Ovary (tissue), 7 donors: ENCODE measurements at regions not wholly inside any gene's neighbourhood (a gene's known extent, or its start where the extent isn't known, plus 50 kb on each side); places are given as distances from the start of the nearest gene placed in this dataset.

ENCODE experiments used
- DNase-seq, 5 donors: peaks; one replicate each; pipeline ENCODE4 v3.0.0-alpha.2; 2019 to 2020
- H3K27ac ChIP-seq, 2 donors: fragments of 200-600 bp; one replicate each; pipeline versions ENCODE4 v1.5.1 to v1.8.0; 2019 to 2022
- H3K27me3 ChIP-seq: fragments of 200-600 bp; one replicate; pipeline ENCODE4 v1.8.0; 2022
- H3K36me3 ChIP-seq: fragments of 200-600 bp; sonication (generic); one replicate; pipeline ENCODE4 v1.5.1; 2019
- H3K4me1 ChIP-seq: one replicate; pipeline ENCODE4 v1.8.1; 2013; ENCODE audit warnings: mild to moderate bottlenecking, moderate library complexity; ENCODE audit not compliant: insufficient read depth
- H3K4me3 ChIP-seq: fragments of 200-600 bp; sonication (generic); one replicate; pipeline ENCODE4 v1.5.1; 2017
- H3K9me3 ChIP-seq, 2 donors: fragments of 200-600 bp in 1 of 2; sonication (generic) in 1 of 2; one replicate each; pipeline versions ENCODE4 v1.5.1 to v1.8.1; 2013 to 2019; ENCODE audit warnings: mild to moderate bottlenecking in 1 of 2, moderate library complexity in 1 of 2
- EP300 ChIP-seq: sonication (generic); formaldehyde crosslinking; IDR thresholded peaks from one replicate; pipeline ENCODE4 v1.6.1; 2017; ENCODE audit warnings: antibody characterized with exemption
- POLR2A ChIP-seq: fragments of 450-650 bp; IDR thresholded peaks from one replicate; pipeline ENCODE4 v1.6.1; 2017; ENCODE audit warnings: antibody characterized with exemption, mild to moderate bottlenecking, moderate library complexity
- WGBS, 3 donors: extraction: QIAGEN DNeasy Blood & Tissue Kit in 1 of 3; methylation state at CpG; one replicate each; pipeline versions ENCODE4 v1.1.5 to v1.1.7; 2013 to 2017; 5-methylcytosine and 5-hydroxymethylcytosine counted together
- intact Hi-C, 4 donors: fragments of 100-400 bp; cut with DNase I; formaldehyde crosslinking; loops; one replicate each; pipeline versions ENCODE4 v1.11.0 to v1.15.1; 2022 to 2023
- TF ChIP-seq, protein P1 (sequence below), 3 donors: fragments of 450-650 bp in 2 of 3; fragments of 200-600 bp in 1 of 3; IDR thresholded peaks; one replicate each; pipeline versions ENCODE4 v1.5.1 to v1.8.0; 2016 to 2022; ENCODE audit warnings: antibody characterized with exemption in 3 of 3, mild to moderate bottlenecking in 1 of 3
- donor health status: DM: no; HTN: no; CAD: no; lungs with moderate emphysema.
- donor health status: DM: no; HTN: no; CAD: no.
- donor health status: Bipolar disorder and iron deficiency.
- donor health status: DM: no; HTN: no; CAD: no.
- donor health status: DM: yes; HTN: yes; CAD: no.

DNA sequence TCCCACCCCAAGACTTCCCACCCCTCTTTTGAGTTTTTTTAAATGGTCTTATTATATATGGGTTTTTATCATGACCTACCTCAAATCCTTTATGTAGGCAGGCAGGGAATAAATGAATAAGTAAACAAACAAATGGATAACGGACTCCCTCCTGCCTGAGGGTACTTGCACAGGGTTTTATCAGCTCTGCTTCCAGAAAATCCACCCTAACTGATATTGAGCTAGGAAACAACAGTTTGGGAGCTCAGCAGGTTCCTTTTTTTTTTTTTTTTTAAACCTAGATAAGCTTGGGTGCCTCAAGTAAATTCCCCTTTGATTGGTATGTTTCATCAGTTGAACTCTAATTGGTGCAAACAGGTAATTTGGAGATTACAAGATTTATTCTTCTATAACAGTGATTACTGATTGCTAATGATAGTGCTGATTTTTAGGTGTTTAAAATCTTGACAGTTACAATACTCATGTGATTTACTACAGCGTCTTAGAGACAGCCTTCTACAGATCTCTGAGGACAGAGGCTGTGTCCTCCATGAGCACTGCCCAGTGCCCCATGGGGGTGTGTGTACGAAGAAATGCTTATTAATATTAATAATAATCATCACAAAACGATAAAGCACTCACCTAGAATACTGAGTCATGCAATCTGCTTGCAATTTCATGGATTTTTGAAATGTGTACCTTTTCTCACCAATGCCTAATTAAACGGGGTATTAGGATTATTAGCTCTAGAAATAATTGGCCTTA lies 347.4 kb downstream of the RRAGC start:
- TF ChIP-seq, protein P1, sequence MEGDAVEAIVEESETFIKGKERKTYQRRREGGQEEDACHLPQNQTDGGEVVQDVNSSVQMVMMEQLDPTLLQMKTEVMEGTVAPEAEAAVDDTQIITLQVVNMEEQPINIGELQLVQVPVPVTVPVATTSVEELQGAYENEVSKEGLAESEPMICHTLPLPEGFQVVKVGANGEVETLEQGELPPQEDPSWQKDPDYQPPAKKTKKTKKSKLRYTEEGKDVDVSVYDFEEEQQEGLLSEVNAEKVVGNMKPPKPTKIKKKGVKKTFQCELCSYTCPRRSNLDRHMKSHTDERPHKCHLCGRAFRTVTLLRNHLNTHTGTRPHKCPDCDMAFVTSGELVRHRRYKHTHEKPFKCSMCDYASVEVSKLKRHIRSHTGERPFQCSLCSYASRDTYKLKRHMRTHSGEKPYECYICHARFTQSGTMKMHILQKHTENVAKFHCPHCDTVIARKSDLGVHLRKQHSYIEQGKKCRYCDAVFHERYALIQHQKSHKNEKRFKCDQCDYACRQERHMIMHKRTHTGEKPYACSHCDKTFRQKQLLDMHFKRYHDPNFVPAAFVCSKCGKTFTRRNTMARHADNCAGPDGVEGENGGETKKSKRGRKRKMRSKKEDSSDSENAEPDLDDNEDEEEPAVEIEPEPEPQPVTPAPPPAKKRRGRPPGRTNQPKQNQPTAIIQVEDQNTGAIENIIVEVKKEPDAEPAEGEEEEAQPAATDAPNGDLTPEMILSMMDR (IDR thresholded peaks at IDR 0.05) = no peak
- TF ChIP-seq EP300 = no peak
- TF ChIP-seq POLR2A = no peak
- Histone ChIP-seq H3K27ac (no peak overlapping the region), H3K36me3 (no peaks in the 10 kb centered on the region), H3K4me1 (no peaks in the 10 kb centered on the region), H3K4me3 (no peak overlapping the region), H3K9me3 (no peaks in the 10 kb centered on the region), H3K27me3 (no peaks in the 10 kb centered on the region)
- DNase-seq = no peak
- intact Hi-C loops = no loop called here
- 68 to 69% (median 69%) methylated on average over 5 of the region's 5 CpGs for WGBS, 3 donors

DNA sequence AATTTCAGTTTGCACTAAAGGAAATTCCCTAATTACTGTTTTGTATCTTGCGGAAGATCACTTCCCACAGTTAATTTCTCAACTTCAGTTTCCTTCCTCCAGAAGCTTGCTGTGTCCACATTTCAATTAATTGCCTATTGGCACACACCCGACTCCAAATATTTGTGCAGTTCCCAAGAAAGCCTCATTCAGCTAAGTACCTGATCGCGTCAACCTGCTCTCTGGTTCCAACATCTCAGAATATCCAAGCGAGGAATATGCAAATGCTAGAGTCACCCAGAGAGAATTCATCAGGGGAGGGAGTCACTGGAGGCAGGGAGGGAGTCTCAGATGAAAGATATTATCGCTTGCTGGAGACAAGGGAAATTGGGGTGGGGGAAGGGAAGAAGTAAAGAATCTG lies 351.3 kb downstream of the RRAGC start:
- WGBS, 3 donors = 21 to 47% (median 37%) methylated on average over 6 of the region's 6 CpGs
- no peaks in the 10 kb centered on the region for H3K9me3 ChIP-seq
- H3K4me3 ChIP-seq = no peak overlapping the region
- TF ChIP-seq POLR2A = no peak
- TF ChIP-seq, protein P1 (IDR thresholded peaks at IDR 0.05) = no peak
- TF ChIP-seq EP300 = no peak
- no peak for DNase-seq
- intact Hi-C loops = no loop called here
- H3K4me1 ChIP-seq = no peaks in the 10 kb centered on the region
- no peaks in the 10 kb centered on the region for H3K27me3 ChIP-seq
- no peaks in the 10 kb centered on the region for H3K36me3 ChIP-seq
- H3K27ac ChIP-seq = no peak overlapping the region

DNA sequence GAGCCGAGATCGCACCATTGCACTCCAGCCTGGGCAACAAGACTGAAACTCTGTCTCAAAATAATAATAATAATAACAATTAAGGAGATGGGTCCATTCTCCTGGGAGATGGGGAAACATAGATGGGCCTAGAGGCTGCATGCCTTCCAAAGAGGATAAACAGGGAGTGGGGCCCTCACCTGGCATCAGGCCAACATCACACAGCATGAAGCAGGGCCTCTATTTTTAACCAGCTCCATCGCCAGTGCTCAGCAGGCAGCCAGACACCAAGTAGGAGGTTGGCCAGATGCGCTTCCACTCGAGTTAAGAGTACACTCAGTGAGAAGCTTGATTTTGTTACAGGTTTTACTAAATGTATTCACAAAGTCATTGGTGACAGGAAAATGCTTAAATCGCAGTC lies 352.0 kb downstream of the RRAGC start:
- intact Hi-C loops = no loop called here
- no peak for TF ChIP-seq POLR2A
- TF ChIP-seq, protein P1 (IDR thresholded peaks at IDR 0.05) = no peak
- no peak for TF ChIP-seq EP300
- no peaks in the 10 kb centered on the region for H3K9me3 ChIP-seq
- no peak overlapping the region for H3K4me3 ChIP-seq
- no peak for DNase-seq
- no peaks in the 10 kb centered on the region for H3K36me3 ChIP-seq
- no peaks in the 10 kb centered on the region for H3K4me1 ChIP-seq
- H3K27ac ChIP-seq = no peak overlapping the region
- H3K27me3 ChIP-seq = no peaks in the 10 kb centered on the region
- WGBS, 3 donors = 81 to 86% (median 81%) methylated on average over 6 of the region's 6 CpGs

DNA sequence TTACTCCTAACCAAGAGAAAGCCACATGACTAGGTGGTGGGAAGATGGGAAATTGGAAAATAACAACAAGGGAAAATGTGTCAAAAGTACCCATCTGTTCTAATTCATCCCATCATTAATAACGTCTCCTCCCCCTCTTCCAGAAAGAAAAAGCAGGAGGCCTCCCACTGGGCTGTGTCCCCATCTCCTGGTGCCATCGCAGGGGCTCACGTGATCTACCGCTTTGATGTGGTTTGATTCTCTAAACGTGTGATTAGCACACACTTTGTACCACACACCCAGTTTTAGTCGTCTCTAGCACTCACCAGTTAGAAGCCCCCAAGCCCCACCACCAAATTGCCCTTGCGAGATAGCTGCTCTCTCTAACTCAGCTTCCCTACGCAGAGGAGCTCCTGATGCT lies 353.6 kb downstream of the RRAGC start:
- 63 to 70% (median 65%) methylated on average over 8 of the region's 8 CpGs for WGBS, 3 donors
- TF ChIP-seq EP300 = no peak
- TF ChIP-seq, protein P1 (IDR thresholded peaks at IDR 0.05) = no peak
- TF ChIP-seq POLR2A = no peak
- no peaks in the 10 kb centered on the region for H3K27me3 ChIP-seq

More for the DNA sequence above, 353.6 kb downstream of the RRAGC start:
- Histone ChIP-seq H3K27ac (no peak overlapping the region), H3K36me3 (no peaks in the 10 kb centered on the region), H3K4me3 (no peak overlapping the region), H3K9me3 (no peaks in the 10 kb centered on the region), H3K4me1 (no peaks in the 10 kb centered on the region)
- intact Hi-C loops = no loop called here
- DNase-seq = no peak
